SW480 (cell line): ENCODE measurements at regions not wholly inside any gene's neighbourhood (a gene's known extent, or its start where the extent isn't known, plus 50 kb on each side); places are given as distances from the start of the nearest gene placed in this dataset.
A peak's percentile ranks its signal among the peaks of the same experiment; 100 is the strongest.

Experiments
- DNase-seq: peaks from one replicate; pipeline ENCODE4 v3.0.0-alpha.2; 2016; ENCODE audit warnings: low spot score

GRCh38 chr15:29601811-29602210, 220.5 kb downstream of the TJP1 start:
- no peak for DNase-seq

- DNase-seq: no peak
Observed at GRCh38 chr15:29600262-29600661, 222.0 kb downstream of the TJP1 start.

- peak; percentile 35 for DNase-seq
Observed at GRCh38 chr15:29596266-29596665, 226.0 kb downstream of the TJP1 start.

GRCh38 chr15:29593629-29594028, 228.6 kb downstream of the TJP1 start:
- DNase-seq: peak; percentile 14

GRCh38 chr15:29593111-29593510, 229.2 kb downstream of the TJP1 start:
- DNase-seq: no peak

- DNase-seq: no peak
Observed at GRCh38 chr15:29590701-29591100, 231.6 kb downstream of the TJP1 start.

- DNase-seq: no peak
Observed at GRCh38 chr15:29589975-29590374, 232.3 kb downstream of the TJP1 start.

GRCh38 chr15:29589416-29589815, 232.9 kb downstream of the TJP1 start:
- DNase-seq: no peak

GRCh38 chr15:29573197-29573838, 248.9 kb downstream of the TJP1 start:
- DNase-seq: no peak

GRCh38 chr15:29571792-29572431, 250.4 kb downstream of the TJP1 start:
- DNase-seq: peak; percentile 15

GRCh38 chr15:29570948-29571791, 251.1 kb downstream of the TJP1 start:
- DNase-seq: peak; percentile 53

- peak; percentile 16 for DNase-seq
Observed at GRCh38 chr15:29570121-29570947, 251.9 kb downstream of the TJP1 start.

GRCh38 chr15:29569533-29570092, 252.7 kb downstream of the TJP1 start:
- peak; percentile 22 for DNase-seq

- peak; percentile 80 for DNase-seq
Observed at GRCh38 chr15:29568840-29569532, 253.3 kb downstream of the TJP1 start.

GRCh38 chr15:29567336-29567735, 254.9 kb downstream of the TJP1 start:
- no peak for DNase-seq

- no peak for DNase-seq
Observed at GRCh38 chr15:29566914-29567313, 255.4 kb downstream of the TJP1 start.

GRCh38 chr15:29563112-29563511, 259.2 kb downstream of the TJP1 start:
- no peak for DNase-seq

- no peak for DNase-seq
Observed at GRCh38 chr15:29560896-29561295, 261.4 kb downstream of the TJP1 start.

- no peak for DNase-seq
Observed at GRCh38 chr15:29558261-29558660, 264.0 kb downstream of the TJP1 start.

- DNase-seq: no peak
Observed at GRCh38 chr15:29557171-29557570, 265.1 kb downstream of the TJP1 start.

GRCh38 chr15:29556380-29556779, 265.9 kb downstream of the TJP1 start:
- DNase-seq: no peak
